ENCODE measurements at regions not wholly inside any gene's neighbourhood (a gene's known extent, or its start where the extent isn't known, plus 50 kb on each side); places are given as distances from the start of the nearest gene placed in this dataset.

DNA sequence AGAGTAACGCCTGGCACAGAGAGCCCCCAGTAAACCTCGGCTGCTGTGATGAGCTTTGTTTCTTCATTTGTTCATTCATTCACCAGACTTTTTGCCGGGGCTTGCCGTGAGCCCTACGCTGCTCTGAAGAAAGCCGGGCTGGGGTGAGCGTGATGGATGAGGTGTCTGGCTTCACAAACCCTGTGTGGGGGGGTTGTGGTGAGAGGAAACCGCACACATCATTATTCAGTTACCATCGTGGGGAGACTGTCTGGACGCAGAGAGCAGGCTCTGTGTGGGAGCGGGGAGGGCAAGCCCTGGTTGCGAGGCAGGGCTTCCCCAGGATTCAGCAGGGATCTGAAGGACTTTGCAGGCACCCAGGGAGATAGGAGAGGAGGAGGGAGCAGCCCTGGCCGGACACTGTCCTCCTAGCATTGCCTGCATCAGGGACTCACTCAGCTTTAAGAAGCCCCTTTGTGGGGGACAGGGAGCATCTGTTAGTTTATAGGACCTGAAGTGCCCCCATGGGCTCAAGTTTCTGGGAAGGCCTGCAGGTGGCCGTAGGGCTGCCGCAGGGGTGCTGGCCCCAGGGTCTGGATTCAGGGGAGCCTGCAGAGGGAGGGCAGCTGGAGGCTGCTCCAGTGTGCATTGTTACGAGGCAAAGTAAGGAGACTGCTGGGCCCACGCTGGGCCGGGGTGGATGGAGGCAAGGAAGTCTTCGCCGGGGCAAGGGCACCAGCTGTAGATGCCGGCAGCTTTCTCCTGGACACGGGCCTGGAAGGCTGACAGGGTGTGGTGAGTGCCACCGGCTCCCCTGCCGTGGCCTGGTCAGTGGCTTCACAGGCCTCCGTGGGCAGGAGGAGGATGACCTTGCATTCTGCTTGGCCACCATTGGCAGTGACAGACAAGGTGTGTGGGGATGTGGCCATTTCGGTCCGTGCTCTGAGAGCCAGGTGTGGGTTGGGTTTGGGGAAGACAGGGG, 334.5 kb downstream of the SEC14L1 start:
- TF ChIP-seq, protein P1, sequence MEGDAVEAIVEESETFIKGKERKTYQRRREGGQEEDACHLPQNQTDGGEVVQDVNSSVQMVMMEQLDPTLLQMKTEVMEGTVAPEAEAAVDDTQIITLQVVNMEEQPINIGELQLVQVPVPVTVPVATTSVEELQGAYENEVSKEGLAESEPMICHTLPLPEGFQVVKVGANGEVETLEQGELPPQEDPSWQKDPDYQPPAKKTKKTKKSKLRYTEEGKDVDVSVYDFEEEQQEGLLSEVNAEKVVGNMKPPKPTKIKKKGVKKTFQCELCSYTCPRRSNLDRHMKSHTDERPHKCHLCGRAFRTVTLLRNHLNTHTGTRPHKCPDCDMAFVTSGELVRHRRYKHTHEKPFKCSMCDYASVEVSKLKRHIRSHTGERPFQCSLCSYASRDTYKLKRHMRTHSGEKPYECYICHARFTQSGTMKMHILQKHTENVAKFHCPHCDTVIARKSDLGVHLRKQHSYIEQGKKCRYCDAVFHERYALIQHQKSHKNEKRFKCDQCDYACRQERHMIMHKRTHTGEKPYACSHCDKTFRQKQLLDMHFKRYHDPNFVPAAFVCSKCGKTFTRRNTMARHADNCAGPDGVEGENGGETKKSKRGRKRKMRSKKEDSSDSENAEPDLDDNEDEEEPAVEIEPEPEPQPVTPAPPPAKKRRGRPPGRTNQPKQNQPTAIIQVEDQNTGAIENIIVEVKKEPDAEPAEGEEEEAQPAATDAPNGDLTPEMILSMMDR (conservative IDR thresholded peaks at IDR 0.05; ENCODE audit: low read depth, low read length): no peak
- TF ChIP-seq EZH2 (IDR thresholded peaks at IDR 0.05; ENCODE audit: low read length, unreplicated experiment): no peak

All from PC-3 (cell line).